Globus pallidus (tissue), 1 donor: ENCODE measurements at regions not wholly inside any gene's neighbourhood (a gene's known extent, or its start where the extent isn't known, plus 50 kb on each side); places are given as distances from the start of the nearest gene placed in this dataset.
A peak's percentile ranks its signal among the peaks of the same experiment; 100 is the strongest.

Experiments used
- DNase-seq: peaks from one replicate; pipeline ENCODE4 v3.0.0-alpha.2; 2015; ENCODE audit warnings: low spot score

- no peak for DNase-seq
These were observed 241.5 kb downstream of the LTN1 start for GRCh38 chr21:28751176-28751575.

- no peak for DNase-seq
These were observed 242.1 kb downstream of the LTN1 start for GRCh38 chr21:28750565-28750964.

GRCh38 chr21:28749536-28749935 lies 243.1 kb downstream of the LTN1 start:
- no peak for DNase-seq

GRCh38 chr21:28747464-28747863 lies 245.2 kb downstream of the LTN1 start:
- no peak for DNase-seq

GRCh38 chr21:28746166-28746565 lies 246.5 kb downstream of the LTN1 start:
- no peak for DNase-seq

- peak; percentile 88 for DNase-seq
These were observed 247.3 kb downstream of the LTN1 start for GRCh38 chr21:28745131-28746016.

- no peak for DNase-seq
These were observed 249.0 kb downstream of the LTN1 start for GRCh38 chr21:28743723-28744122.

- DNase-seq, result peak; percentile 34
These were observed 250.2 kb downstream of the LTN1 start for GRCh38 chr21:28742527-28742926.

GRCh38 chr21:28740125-28740524 lies 252.6 kb downstream of the LTN1 start:
- no peak for DNase-seq

GRCh38 chr21:28738882-28739281 lies 253.8 kb downstream of the LTN1 start:
- DNase-seq, result no peak

GRCh38 chr21:28738420-28738704 lies 254.3 kb downstream of the LTN1 start:
- no peak for DNase-seq

- no peak for DNase-seq
These were observed 254.8 kb downstream of the LTN1 start for GRCh38 chr21:28737674-28738419.

- no peak for DNase-seq
These were observed 258.0 kb downstream of the LTN1 start for GRCh38 chr21:28734522-28735175.

GRCh38 chr21:28731700-28732321 lies 260.9 kb downstream of the LTN1 start:
- DNase-seq, result no peak

GRCh38 chr21:28729887-28730286 lies 262.8 kb downstream of the LTN1 start:
- no peak for DNase-seq

- no peak for DNase-seq
These were observed 264.9 kb downstream of the LTN1 start for GRCh38 chr21:28727809-28728208.

GRCh38 chr21:28725396-28725795 lies 267.3 kb downstream of the LTN1 start:
- no peak for DNase-seq

- no peak for DNase-seq
These were observed 269.0 kb downstream of the LTN1 start for GRCh38 chr21:28723646-28724045.

GRCh38 chr21:28719723-28720122 lies 273.0 kb downstream of the LTN1 start:
- no peak for DNase-seq

GRCh38 chr21:28714777-28715464 lies 277.8 kb downstream of the LTN1 start:
- no peak for DNase-seq

- DNase-seq, result no peak
These were observed 280.3 kb downstream of the LTN1 start for GRCh38 chr21:28712411-28712810.

- DNase-seq, result no peak
These were observed 287.1 kb downstream of the LTN1 start for GRCh38 chr21:28705616-28706015.
